ENCODE measurements at regions not wholly inside any gene's neighbourhood (a gene's known extent, or its start where the extent isn't known, plus 50 kb on each side); places are given as distances from the start of the nearest gene placed in this dataset.

DNA sequence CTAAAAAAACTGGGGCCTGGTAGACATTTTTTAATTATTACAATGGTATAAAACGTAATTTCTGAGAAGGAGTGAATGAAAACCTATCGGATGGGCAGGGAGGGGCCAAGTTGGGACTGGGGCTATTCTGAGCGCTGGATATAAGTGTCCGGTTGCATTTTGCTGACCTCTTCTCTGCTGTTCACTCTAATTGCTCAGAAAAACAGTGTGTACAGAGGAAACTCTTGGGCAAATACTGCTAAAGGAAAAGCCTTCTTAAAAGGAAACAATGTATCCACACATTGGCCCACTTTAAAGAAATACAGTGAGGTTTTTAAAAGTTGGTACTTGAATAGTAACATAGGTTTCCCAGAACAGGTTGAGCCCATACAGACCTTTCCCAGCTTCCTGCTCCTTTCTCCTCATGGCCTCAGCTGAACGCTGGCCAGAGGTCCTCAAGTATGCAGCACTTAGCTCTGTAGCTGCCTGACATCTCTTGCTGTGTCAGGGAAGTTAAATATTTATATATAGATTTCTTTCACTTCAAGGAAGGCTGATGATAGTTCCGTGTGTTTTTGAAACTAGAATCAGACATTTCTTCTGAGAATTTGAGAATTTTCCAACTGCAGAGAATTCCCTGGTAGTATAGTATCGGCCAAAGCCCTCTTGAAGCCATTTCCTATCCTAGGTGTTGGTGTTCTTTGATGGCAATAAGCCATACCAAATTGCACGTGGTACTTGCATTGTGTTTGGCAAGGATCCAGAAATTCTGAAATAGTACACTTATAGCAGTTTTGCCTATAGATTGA, 97.1 kb upstream of the SLC4A4 start:
- TF ChIP-seq NFIC (IDR thresholded peaks at IDR 0.05) (peak; percentile 37; the same call in 1 of the 2 replicates), TEAD4 (IDR thresholded peaks at IDR 0.05) (no peak), EP300 (IDR thresholded peaks at IDR 0.05; ENCODE audit: borderline replicate concordance) (no peak), EGR1 (IDR thresholded peaks at IDR 0.05) (no peak), YY1 (IDR thresholded peaks at IDR 0.05; ENCODE audit: low read depth) (no peak), RAD21 (IDR thresholded peaks at IDR 0.05; ENCODE audit: low read depth) (no peak), TAF1 (IDR thresholded peaks at IDR 0.05; ENCODE audit: low read depth) (no peak)
- TF ChIP-seq, protein P1, sequence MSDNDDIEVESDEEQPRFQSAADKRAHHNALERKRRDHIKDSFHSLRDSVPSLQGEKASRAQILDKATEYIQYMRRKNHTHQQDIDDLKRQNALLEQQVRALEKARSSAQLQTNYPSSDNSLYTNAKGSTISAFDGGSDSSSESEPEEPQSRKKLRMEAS (IDR thresholded peaks at IDR 0.05): no peak

DNA sequence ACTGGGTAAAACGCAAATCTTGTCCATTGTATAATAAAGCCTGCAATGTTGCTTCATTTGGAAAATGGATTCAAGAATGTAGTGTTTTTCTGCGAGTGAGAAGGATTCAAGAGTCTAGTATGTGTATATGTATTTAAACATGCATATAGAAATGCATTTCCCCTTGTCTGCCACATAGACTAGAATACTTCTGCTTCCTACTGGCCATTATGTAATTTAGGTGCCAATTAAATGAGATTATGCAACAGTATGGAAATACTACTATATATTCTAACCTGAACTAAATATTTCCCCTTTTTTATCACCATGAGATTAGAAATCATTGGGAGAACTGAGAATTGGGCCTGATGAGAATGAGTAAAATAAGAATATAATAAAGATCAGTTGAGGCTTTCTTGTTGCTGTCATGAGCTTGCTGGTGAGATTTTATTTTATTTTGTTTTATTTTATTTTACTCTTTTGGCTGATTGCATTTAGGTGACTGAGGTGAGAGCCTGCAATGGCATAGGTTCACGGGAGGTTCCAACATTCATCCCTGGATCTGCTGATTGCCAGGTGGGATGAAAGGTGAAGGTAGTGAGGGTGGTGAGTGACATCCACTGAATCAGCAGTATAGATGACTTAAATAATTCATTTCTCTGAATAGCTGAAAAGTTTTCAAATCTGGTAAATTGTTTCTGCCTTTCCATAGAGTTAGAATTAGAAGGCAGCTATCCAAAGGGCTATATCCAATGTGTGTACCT, 95.6 kb upstream of the SLC4A4 start:
- TF ChIP-seq CREB1 (IDR thresholded peaks at IDR 0.05; ENCODE audit: low read depth): no peak
- no peak for TF ChIP-seq TAF1 (IDR thresholded peaks at IDR 0.05; ENCODE audit: low read depth)
- no peak for TF ChIP-seq TCF12 (IDR thresholded peaks at IDR 0.05; ENCODE audit: low read depth)
- no peak for TF ChIP-seq FOXM1 (IDR thresholded peaks at IDR 0.05; ENCODE audit: borderline replicate concordance, low read depth)
- TF ChIP-seq, protein P2, sequence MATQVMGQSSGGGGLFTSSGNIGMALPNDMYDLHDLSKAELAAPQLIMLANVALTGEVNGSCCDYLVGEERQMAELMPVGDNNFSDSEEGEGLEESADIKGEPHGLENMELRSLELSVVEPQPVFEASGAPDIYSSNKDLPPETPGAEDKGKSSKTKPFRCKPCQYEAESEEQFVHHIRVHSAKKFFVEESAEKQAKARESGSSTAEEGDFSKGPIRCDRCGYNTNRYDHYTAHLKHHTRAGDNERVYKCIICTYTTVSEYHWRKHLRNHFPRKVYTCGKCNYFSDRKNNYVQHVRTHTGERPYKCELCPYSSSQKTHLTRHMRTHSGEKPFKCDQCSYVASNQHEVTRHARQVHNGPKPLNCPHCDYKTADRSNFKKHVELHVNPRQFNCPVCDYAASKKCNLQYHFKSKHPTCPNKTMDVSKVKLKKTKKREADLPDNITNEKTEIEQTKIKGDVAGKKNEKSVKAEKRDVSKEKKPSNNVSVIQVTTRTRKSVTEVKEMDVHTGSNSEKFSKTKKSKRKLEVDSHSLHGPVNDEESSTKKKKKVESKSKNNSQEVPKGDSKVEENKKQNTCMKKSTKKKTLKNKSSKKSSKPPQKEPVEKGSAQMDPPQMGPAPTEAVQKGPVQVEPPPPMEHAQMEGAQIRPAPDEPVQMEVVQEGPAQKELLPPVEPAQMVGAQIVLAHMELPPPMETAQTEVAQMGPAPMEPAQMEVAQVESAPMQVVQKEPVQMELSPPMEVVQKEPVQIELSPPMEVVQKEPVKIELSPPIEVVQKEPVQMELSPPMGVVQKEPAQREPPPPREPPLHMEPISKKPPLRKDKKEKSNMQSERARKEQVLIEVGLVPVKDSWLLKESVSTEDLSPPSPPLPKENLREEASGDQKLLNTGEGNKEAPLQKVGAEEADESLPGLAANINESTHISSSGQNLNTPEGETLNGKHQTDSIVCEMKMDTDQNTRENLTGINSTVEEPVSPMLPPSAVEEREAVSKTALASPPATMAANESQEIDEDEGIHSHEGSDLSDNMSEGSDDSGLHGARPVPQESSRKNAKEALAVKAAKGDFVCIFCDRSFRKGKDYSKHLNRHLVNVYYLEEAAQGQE (IDR thresholded peaks at IDR 0.05; ENCODE audit: low read depth): no peak
- TF ChIP-seq TEAD4 (IDR thresholded peaks at IDR 0.05): no peak
- TF ChIP-seq YY1 (IDR thresholded peaks at IDR 0.05; ENCODE audit: low read depth): no peak
- no peak for TF ChIP-seq RAD21 (IDR thresholded peaks at IDR 0.05; ENCODE audit: low read depth)
- TF ChIP-seq CEBPB (IDR thresholded peaks at IDR 0.05): no peak
- TF ChIP-seq EGR1 (IDR thresholded peaks at IDR 0.05): no peak
- no peak for TF ChIP-seq EP300 (IDR thresholded peaks at IDR 0.05; ENCODE audit: borderline replicate concordance)
- TF ChIP-seq, protein P3, sequence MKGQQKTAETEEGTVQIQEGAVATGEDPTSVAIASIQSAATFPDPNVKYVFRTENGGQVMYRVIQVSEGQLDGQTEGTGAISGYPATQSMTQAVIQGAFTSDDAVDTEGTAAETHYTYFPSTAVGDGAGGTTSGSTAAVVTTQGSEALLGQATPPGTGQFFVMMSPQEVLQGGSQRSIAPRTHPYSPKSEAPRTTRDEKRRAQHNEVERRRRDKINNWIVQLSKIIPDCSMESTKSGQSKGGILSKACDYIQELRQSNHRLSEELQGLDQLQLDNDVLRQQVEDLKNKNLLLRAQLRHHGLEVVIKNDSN (IDR thresholded peaks at IDR 0.05): no peak

DNA sequence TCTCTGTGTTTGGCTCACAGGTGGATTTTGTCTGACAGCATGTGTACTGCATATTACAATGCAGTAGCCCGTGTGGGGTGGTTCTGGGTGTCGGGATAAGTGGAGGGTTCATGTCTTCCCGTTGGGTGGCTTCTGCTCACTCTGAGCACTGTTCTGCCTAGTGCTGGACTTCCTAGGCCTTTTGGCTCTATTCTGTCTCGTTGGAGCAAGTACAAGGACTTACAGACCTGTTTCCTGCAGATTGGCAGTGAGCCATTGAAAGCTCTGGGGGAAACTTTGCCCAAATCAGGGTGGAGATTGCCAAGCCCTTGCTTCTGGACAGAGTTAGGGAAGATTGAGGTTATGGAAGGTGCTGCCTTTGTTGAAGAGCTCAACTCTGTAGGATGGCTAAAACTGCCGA, 91.1 kb upstream of the SLC4A4 start:
- TF ChIP-seq, protein P2 (IDR thresholded peaks at IDR 0.05; ENCODE audit: low read depth): no peak

DNA sequence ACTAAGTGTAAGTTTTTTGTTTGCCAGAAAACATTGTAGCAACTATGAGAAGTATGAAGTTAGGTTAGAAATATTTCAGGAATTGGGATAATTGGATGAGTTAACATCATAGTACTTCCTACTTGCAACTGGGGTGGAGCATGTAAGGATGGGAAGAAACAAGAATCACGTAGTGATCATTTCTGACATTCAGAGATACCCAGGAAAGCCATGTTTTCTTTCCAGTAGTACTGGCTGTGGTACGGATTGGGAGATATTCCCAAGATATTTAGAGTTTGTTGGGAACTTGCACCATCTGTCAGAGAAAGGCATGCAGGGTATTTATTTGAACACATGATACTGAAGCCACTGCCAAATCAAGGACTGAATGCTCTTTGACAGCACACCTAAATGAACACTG, 87.6 kb upstream of the SLC4A4 start:
- TF ChIP-seq CEBPB (IDR thresholded peaks at IDR 0.05) (no peak), TAF1 (IDR thresholded peaks at IDR 0.05; ENCODE audit: low read depth) (no peak), EGR1 (IDR thresholded peaks at IDR 0.05) (no peak)

DNA sequence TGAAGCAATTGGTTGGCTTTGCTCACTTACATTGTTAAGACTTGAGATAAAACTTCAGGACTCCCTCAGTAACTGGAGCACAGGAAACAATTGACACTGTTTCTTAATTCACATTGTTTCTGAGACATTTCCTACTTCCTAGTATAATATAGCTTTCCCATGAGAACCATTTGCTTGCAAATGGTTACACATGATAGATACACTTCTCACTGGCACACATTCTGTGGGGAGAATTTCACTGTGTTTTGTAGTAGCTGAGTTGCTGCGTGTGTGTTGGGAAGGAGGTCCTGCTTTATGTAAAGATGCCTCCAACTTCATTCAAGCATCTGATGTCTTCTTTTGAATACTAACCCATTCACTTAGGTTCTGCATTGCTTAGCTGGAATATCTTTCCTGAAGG, 85.3 kb upstream of the SLC4A4 start:
- TF ChIP-seq ZBTB7A (IDR thresholded peaks at IDR 0.05; ENCODE audit: low read depth) (no peak), CREB1 (IDR thresholded peaks at IDR 0.05; ENCODE audit: low read depth) (no peak), FOXM1 (IDR thresholded peaks at IDR 0.05; ENCODE audit: borderline replicate concordance, low read depth) (no peak), EP300 (IDR thresholded peaks at IDR 0.05; ENCODE audit: borderline replicate concordance) (no peak), EGR1 (IDR thresholded peaks at IDR 0.05) (no peak), YY1 (IDR thresholded peaks at IDR 0.05; ENCODE audit: low read depth) (no peak), TCF12 (IDR thresholded peaks at IDR 0.05; ENCODE audit: low read depth) (no peak), TEAD4 (IDR thresholded peaks at IDR 0.05) (no peak), RAD21 (IDR thresholded peaks at IDR 0.05; ENCODE audit: low read depth) (no peak), TAF1 (IDR thresholded peaks at IDR 0.05; ENCODE audit: low read depth) (no peak), CEBPB (IDR thresholded peaks at IDR 0.05) (no peak), NFIC (IDR thresholded peaks at IDR 0.05) (no peak)
- TF ChIP-seq, protein P2 (IDR thresholded peaks at IDR 0.05; ENCODE audit: low read depth): no peak
- TF ChIP-seq, protein P1 (IDR thresholded peaks at IDR 0.05): no peak
- TF ChIP-seq, protein P3 (IDR thresholded peaks at IDR 0.05): no peak
